GM23338 (cell line): ENCODE measurements at regions not wholly inside any gene's neighbourhood (a gene's known extent, or its start where the extent isn't known, plus 50 kb on each side); places are given as distances from the start of the nearest gene placed in this dataset.

Source experiments
- CTCF ChIP-seq, 2 experiments: fragments of 200-600 bp in 1 of 2; sonication (generic) in 1 of 2; conservative IDR thresholded peaks; 2 replicates each; pipeline versions ENCODE4 v1.5.1 to v1.6.1; 2016 to 2017; ENCODE audit warnings: antibody characterized with exemption in 2 of 2, low read depth in 2 of 2, mild to moderate bottlenecking in 2 of 2, moderate library complexity in 1 of 2
- EZH2 ChIP-seq: fragments of 200-600 bp; sonication (generic); IDR thresholded peaks from one replicate; pipeline ENCODE4 v1.8.0; 2017; ENCODE audit warnings: antibody characterized with exemption, mild to moderate bottlenecking, low read depth; ENCODE audit not compliant: unreplicated experiment
- POLR2AphosphoS5 ChIP-seq: IDR thresholded peaks from 2 replicates; pipeline ENCODE4 v1.6.1; 2016; ENCODE audit warnings: antibody characterized with exemption, low read depth

GRCh38 chr12:20119596-20120402, 248.5 kb upstream of the PDE3A start:
- TF ChIP-seq EZH2: no peak
- no peak for TF ChIP-seq CTCF (conservative IDR thresholded peaks at IDR 0.05; ENCODE audit: low read depth in 2 of 2)
- TF ChIP-seq POLR2AphosphoS5: no peak
